ENCODE measurements at regions not wholly inside any gene's neighbourhood (a gene's known extent, or its start where the extent isn't known, plus 50 kb on each side); places are given as distances from the start of the nearest gene placed in this dataset.

DNA sequence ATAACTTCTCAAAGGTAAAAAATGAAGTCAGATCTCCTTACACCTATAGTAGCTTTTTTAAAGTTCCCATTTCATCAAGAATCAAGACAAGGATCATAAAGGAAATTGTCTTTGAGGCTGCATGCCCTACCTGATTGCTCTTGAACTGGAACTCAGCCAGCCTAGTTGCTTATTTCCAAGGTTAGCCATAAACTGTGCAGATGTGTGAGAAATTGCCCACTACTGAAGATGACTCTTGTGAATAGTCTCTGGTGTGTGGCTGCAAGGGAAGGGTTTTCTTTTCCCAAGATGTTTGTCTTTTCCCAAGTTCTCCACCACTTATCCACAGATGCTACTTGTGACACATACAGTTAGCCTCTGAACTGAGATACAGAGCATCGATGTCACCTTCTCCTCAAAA, 81.7 kb upstream of the DUSP10 start:
- Histone ChIP-seq H3K27ac (ENCODE audit: low read depth, low read length) (no peak overlapping the region), H3K4me3 (ENCODE audit: low read length) (no peak overlapping the region), H3K36me3 (ENCODE audit: insufficient read depth, low read length) (no peaks in the 10 kb centered on the region), H3K9ac (ENCODE audit: low read depth, low read length) (no peak overlapping the region), H3K9me3 (ENCODE audit: insufficient read depth, low read depth, low read length) (no peaks in the 10 kb centered on the region), H3K27me3 (ENCODE audit: insufficient read depth, low read length) (no peaks in the 10 kb centered on the region), H3K4me1 (ENCODE audit: insufficient read depth, low read length) (peaks cover 7% of the 10 kb centered on the region)
- WGBS: 91% methylated on average over 1 of the region's 1 CpG

DNA sequence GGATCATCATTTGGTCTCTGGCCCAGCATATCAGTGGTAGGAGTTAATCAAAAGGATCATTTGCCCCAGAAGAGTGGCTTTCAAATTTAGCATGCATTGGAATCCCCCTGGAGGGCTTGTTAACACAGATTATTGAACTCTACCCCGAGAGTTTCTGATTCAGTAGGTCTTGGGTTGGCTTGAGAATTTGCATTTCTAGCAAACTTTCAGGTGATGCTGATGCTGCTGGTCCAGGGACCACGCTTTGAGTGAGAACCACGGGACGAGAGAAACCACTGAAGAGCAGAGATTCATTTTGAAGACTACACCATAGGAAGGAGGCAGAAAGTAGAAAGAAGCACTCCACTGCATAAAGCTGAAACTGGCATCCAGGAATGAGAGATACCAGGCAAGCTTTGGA, 81.3 kb upstream of the DUSP10 start:
- H3K9ac ChIP-seq (ENCODE audit: low read depth, low read length): no peak overlapping the region
- 93% methylated on average over 4 of the region's 4 CpGs for whole genome bisulfite sequencing
- H3K27me3 ChIP-seq (ENCODE audit: insufficient read depth, low read length): no peaks in the 10 kb centered on the region
- H3K36me3 ChIP-seq (ENCODE audit: insufficient read depth, low read length): no peaks in the 10 kb centered on the region
- no peak overlapping the region for H3K27ac ChIP-seq (ENCODE audit: low read depth, low read length)
- H3K9me3 ChIP-seq (ENCODE audit: insufficient read depth, low read depth, low read length): no peaks in the 10 kb centered on the region
- peaks cover 3% of the 10 kb centered on the region for H3K4me1 ChIP-seq (ENCODE audit: insufficient read depth, low read length)
- H3K4me3 ChIP-seq (ENCODE audit: low read length): no peak overlapping the region

DNA sequence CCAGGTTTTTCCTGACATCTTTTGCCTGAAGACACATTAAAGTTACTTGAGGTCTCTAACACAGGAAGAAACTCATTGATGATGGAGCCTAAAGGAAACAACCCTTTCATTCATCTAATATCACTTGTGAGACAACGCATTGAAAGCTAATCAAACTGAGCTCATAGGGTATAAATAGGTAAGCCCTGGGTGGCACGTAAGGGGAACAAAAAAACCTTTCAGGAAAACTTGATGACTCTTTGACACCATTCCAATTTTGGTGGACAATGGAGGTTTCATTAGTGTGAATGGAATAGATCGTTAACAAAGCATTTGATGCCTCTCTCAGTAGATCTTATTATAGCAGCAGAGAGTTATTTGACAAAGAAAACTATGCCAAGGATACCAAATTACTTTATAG, 80.7 kb upstream of the DUSP10 start:
- H3K36me3 ChIP-seq (ENCODE audit: insufficient read depth, low read length): no peaks in the 10 kb centered on the region
- no peak overlapping the region for H3K9ac ChIP-seq (ENCODE audit: low read depth, low read length)
- no peaks in the 10 kb centered on the region for H3K27me3 ChIP-seq (ENCODE audit: insufficient read depth, low read length)
- H3K4me3 ChIP-seq (ENCODE audit: low read length): no peak overlapping the region
- no peak overlapping the region for H3K27ac ChIP-seq (ENCODE audit: low read depth, low read length)
- 0 out of 2 replicates have a peak, but pooled peaks cover 1% of the 10 kb centered on the region for H3K4me1 ChIP-seq (ENCODE audit: insufficient read depth, low read length)
- H3K9me3 ChIP-seq (ENCODE audit: insufficient read depth, low read depth, low read length): no peaks in the 10 kb centered on the region
- WGBS: 93% methylated on average over 2 of the region's 3 CpGs

DNA sequence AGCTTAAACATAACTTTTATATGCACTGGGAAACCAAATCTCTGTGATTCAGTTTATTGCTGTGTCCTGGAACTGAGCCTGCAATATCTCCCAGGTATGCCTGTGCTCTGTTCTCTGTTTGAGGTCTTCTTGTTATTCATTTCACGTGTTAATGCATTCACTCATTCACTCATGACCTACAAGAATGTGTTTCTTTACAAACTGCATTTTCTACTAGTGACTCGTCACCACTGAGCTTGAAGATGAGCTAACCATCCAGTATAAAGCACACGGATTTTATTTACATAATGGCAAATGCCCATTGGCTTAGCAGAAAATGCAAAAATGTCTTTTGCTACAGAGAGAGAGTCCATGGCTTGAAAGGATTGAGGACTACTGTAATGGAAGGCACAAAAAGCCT, 75.0 kb upstream of the DUSP10 start:
- 57% methylated on average over 3 of the region's 3 CpGs for WGBS
- no peak overlapping the region for H3K9ac ChIP-seq (ENCODE audit: low read depth, low read length)
- H3K4me1 ChIP-seq (ENCODE audit: insufficient read depth, low read length): peaks cover 17% of the 10 kb centered on the region; the same call in 1 of the 2 replicates
- H3K9me3 ChIP-seq (ENCODE audit: insufficient read depth, low read depth, low read length): no peaks in the 10 kb centered on the region
- no peak overlapping the region for H3K27ac ChIP-seq (ENCODE audit: low read depth, low read length)
- no peak overlapping the region for H3K4me3 ChIP-seq (ENCODE audit: low read length)
- no peaks in the 10 kb centered on the region for H3K27me3 ChIP-seq (ENCODE audit: insufficient read depth, low read length)
- H3K36me3 ChIP-seq (ENCODE audit: insufficient read depth, low read length): no peaks in the 10 kb centered on the region

DNA sequence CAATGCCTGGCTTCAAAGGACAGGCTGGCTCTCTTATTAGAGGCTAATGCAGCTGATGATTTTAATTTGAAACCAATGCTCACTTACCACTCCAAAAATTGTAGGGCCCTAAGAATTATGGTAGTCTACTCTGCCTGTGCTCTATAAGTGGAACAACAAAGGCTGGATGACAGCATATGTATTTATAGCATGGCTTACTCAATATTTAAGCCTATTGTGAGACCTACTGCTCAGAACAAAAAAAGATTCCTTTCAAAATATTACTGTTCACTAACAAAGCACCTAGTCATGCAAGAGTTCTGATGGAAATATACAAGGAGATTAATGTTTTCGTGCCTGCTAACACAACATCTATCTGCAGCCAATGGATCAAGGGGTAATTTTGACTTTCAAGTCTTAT, 73.8 kb upstream of the DUSP10 start:
- WGBS: 89% methylated on average over 1 of the region's 1 CpG
- no peak overlapping the region for H3K9ac ChIP-seq (ENCODE audit: low read depth, low read length)
- H3K36me3 ChIP-seq (ENCODE audit: insufficient read depth, low read length): no peaks in the 10 kb centered on the region
- no peaks in the 10 kb centered on the region for H3K27me3 ChIP-seq (ENCODE audit: insufficient read depth, low read length)
- H3K4me3 ChIP-seq (ENCODE audit: low read length): no peak overlapping the region
- no peaks in the 10 kb centered on the region for H3K9me3 ChIP-seq (ENCODE audit: insufficient read depth, low read depth, low read length)
- H3K27ac ChIP-seq (ENCODE audit: low read depth, low read length): no peak overlapping the region
- peaks cover 17% of the 10 kb centered on the region; the same call in 1 of the 2 replicates for H3K4me1 ChIP-seq (ENCODE audit: insufficient read depth, low read length)

DNA sequence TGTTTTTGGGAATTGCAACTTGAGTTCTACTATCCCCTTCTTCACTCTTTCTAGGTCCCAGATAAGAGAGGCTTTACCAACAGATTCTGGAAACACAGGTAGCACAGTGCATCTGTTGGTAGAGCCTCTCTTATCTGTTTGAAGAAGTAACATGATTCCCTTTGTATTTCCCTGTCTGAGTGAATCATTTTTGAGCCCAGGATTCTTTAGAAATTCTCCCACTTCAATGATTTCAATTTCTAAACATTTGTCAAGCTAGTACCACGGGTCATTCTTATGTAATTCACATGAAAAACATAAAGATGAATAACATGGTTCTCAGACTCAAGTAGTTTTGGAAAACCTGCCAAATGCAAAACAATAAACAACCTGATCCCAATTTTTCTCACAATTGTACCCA, 72.0 kb upstream of the DUSP10 start:
- no peaks in the 10 kb centered on the region for H3K36me3 ChIP-seq (ENCODE audit: insufficient read depth, low read length)
- no peaks in the 10 kb centered on the region for H3K9me3 ChIP-seq (ENCODE audit: insufficient read depth, low read depth, low read length)
- H3K27ac ChIP-seq (ENCODE audit: low read depth, low read length): no peak overlapping the region
- H3K27me3 ChIP-seq (ENCODE audit: insufficient read depth, low read length): no peaks in the 10 kb centered on the region
- 87% methylated on average over 1 of the region's 1 CpG for WGBS
- H3K4me1 ChIP-seq (ENCODE audit: insufficient read depth, low read length): peaks cover 17% of the 10 kb centered on the region; the same call in 1 of the 2 replicates
- H3K9ac ChIP-seq (ENCODE audit: low read depth, low read length): no peak overlapping the region
- H3K4me3 ChIP-seq (ENCODE audit: low read length): no peak overlapping the region

DNA sequence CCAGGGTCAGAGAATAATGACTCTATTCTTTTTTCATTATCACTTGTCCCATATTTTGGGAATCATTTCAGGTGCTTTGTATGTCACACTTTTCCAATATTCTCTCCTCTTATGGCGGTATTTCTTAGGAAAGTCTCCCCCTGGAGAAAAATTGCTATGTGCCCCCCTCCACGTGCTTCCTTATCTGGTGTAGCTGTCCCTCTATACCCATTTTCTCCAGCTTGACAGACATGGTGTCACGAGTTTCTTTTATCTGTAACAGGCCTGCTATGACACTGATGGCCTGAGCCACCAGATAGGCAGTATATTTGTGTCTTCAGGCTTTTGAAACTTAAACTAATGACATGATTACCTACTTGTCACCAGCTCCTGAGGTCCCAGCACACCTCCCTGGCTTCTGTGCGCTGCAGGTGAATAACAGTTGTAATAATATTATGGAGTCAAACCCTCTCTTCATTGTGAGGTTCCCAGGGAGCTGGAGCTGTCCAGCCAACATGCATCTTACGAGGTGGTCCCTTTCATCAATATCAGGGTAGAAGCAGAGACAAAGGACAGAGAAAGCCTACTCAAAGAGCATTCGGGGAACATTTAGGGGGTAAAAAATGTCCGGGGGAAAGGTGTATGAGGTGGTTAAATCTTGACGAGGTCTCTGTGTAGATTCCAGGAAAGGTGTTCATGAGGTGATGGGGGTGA, 71.2 kb upstream of the DUSP10 start:
- H3K4me1 ChIP-seq (ENCODE audit: insufficient read depth, low read length): peaks cover 17% of the 10 kb centered on the region; the same call in 1 of the 2 replicates
- no peaks in the 10 kb centered on the region for H3K27me3 ChIP-seq (ENCODE audit: insufficient read depth, low read length)
- no peaks in the 10 kb centered on the region for H3K9me3 ChIP-seq (ENCODE audit: insufficient read depth, low read depth, low read length)
- 93% methylated on average over 8 of the region's 8 CpGs for WGBS
- H3K27ac ChIP-seq (ENCODE audit: low read depth, low read length): no peak overlapping the region
- no peak overlapping the region for H3K4me3 ChIP-seq (ENCODE audit: low read length)
- no peak overlapping the region for H3K9ac ChIP-seq (ENCODE audit: low read depth, low read length)
- H3K36me3 ChIP-seq (ENCODE audit: insufficient read depth, low read length): no peaks in the 10 kb centered on the region

DNA sequence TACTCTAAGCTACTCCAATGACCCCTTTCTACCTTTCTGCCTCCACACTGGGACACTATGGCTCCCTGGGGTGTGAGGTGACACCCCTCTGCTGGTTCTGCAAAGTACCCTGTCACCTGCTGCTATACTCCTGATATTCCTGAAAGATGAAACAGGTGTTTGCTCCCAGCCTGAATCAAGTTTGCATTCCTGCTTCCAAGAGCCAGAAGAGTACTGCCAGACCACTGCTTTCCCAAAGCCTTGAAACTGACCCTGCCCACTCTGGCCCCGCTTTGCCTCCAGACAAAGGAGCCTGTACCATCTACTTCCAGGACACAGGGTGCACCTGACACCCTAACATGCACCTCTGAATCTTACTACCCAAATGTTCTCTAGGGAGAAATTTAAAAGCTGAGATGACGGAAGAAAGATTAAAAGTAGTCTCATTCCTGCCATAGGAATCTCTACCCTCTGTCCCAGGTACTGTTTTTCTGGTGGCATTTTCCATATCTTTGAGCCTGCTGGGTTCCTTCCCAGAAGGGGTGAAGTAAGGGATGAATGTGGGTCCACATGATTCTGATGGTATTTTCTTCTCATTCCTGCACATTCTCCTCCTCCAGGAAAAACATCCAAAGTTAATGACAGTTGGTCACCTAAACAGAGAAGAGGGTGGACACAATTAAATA, 70.3 kb upstream of the DUSP10 start:
- no peak overlapping the region for H3K27ac ChIP-seq (ENCODE audit: low read depth, low read length)
- WGBS: 93% methylated on average over 2 of the region's 2 CpGs
- no peaks in the 10 kb centered on the region for H3K9me3 ChIP-seq (ENCODE audit: insufficient read depth, low read depth, low read length)
- H3K4me3 ChIP-seq (ENCODE audit: low read length): no peak overlapping the region
- H3K36me3 ChIP-seq (ENCODE audit: insufficient read depth, low read length): no peaks in the 10 kb centered on the region
- peaks cover 12% of the 10 kb centered on the region; the same call in 1 of the 2 replicates for H3K4me1 ChIP-seq (ENCODE audit: insufficient read depth, low read length)
- H3K9ac ChIP-seq (ENCODE audit: low read depth, low read length): no peak overlapping the region
- no peaks in the 10 kb centered on the region for H3K27me3 ChIP-seq (ENCODE audit: insufficient read depth, low read length)

DNA sequence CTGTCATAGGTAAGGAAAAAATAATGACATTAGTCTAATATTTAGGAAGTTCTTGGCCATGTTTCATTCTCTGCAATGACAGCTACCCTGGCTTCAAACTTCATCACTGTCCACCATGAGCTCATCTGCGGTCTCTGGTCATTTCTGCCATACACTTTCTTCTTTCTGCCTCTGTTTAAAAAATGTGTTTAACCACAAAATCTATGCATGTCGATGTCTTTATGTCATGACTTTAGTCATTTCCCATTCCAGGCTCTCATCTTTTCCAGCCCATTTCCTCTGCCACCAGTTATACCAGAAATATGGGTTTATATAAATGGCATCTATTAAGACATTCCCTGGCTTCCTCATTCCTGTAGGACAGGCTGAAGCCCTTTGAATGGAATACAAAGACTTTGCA, 68.5 kb upstream of the DUSP10 start:
- Histone ChIP-seq H3K27ac (ENCODE audit: low read depth, low read length) (no peak overlapping the region), H3K36me3 (ENCODE audit: insufficient read depth, low read length) (no peaks in the 10 kb centered on the region), H3K4me3 (ENCODE audit: low read length) (no peak overlapping the region), H3K9ac (ENCODE audit: low read depth, low read length) (no peak overlapping the region), H3K4me1 (ENCODE audit: insufficient read depth, low read length) (peaks cover 8% of the 10 kb centered on the region; the same call in 1 of the 2 replicates), H3K9me3 (ENCODE audit: insufficient read depth, low read depth, low read length) (no peaks in the 10 kb centered on the region), H3K27me3 (ENCODE audit: insufficient read depth, low read length) (no peaks in the 10 kb centered on the region)
- 93% methylated on average over 2 of the region's 2 CpGs for WGBS

DNA sequence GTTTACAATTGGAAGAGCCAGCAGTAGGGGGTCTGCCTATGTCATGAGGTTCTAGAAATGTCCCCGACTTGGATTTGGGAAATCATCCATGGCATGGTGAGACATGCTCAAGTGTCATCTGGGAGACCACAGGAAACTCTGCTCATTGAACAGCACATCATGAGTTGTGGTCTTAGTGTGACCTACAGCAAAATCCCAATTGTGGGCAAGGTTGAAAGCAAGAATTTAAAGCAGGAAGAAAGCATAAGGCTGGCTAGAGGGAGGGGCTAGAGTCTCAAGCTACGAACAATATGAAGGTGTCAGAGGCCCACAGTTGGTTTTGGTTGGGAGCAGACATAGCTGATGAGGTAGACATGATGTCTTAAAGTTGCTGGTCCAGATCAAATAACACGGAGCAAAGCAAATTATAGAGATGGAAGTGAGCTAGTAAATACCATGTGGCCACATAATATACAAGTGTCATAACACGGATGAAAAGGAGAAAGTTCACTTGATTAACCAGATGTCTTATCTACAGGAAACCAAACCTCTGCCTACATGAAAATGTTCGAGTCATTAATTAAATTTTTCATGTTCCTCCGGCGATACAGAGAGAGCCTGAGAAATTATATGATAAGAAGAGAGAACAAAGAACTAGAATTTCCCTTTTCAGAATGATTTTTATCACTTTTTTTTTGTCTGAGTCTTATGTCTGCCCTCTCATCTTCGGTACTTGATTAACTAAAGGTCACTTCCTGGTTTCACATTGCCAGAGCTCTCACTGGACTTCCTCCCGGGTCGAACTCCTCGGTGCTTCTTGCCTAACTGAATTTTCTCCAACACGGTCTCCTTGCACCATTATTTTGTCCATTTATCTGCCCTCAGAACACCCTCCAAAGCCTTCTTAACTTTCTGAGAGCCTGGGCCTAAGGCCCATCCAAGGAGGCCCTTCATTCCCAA, 67.5 kb upstream of the DUSP10 start:
- WGBS: 91% methylated on average over 12 of the region's 12 CpGs
- Histone ChIP-seq H3K27ac (ENCODE audit: low read depth, low read length) (no peak overlapping the region), H3K4me3 (ENCODE audit: low read length) (no peak overlapping the region), H3K9me3 (ENCODE audit: insufficient read depth, low read depth, low read length) (no peaks in the 10 kb centered on the region), H3K9ac (ENCODE audit: low read depth, low read length) (no peak overlapping the region), H3K36me3 (ENCODE audit: insufficient read depth, low read length) (no peaks in the 10 kb centered on the region), H3K27me3 (ENCODE audit: insufficient read depth, low read length) (no peaks in the 10 kb centered on the region), H3K4me1 (ENCODE audit: insufficient read depth, low read length) (peaks cover 8% of the 10 kb centered on the region; the same call in 1 of the 2 replicates)

DNA sequence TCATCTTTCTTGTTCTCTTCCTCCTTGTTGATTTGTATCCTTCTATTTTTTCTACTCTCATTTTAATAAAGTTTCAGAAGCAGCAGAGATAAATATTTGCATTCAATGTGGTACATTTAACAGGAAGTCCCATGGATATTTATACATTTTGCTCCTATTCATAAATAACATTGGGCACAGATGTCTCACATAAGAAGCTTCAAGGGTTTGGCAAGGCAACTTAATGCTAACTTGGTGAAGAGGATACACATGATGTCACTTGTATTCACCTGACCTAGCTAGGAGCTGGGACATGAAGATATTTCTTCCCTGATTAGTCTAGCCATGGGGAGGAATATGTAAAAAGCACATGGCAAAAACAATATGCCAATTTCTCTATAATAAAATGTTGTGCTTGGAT, 65.1 kb upstream of the DUSP10 start:
- Histone ChIP-seq H3K9me3 (ENCODE audit: insufficient read depth, low read depth, low read length) (no peaks in the 10 kb centered on the region), H3K9ac (ENCODE audit: low read depth, low read length) (no peak overlapping the region), H3K27ac (ENCODE audit: low read depth, low read length) (no peak overlapping the region), H3K27me3 (ENCODE audit: insufficient read depth, low read length) (no peaks in the 10 kb centered on the region), H3K36me3 (ENCODE audit: insufficient read depth, low read length) (no peaks in the 10 kb centered on the region), H3K4me3 (ENCODE audit: low read length) (no peak overlapping the region), H3K4me1 (ENCODE audit: insufficient read depth, low read length) (peaks cover 5% of the 10 kb centered on the region; the same call in 1 of the 2 replicates)
